Liver (tissue), 8 donors: ENCODE measurements at regions not wholly inside any gene's neighbourhood (a gene's known extent, or its start where the extent isn't known, plus 50 kb on each side); places are given as distances from the start of the nearest gene placed in this dataset.

ENCODE experiments used
- DNase-seq: peaks from one replicate; pipeline ENCODE4 v3.0.0-alpha.2; 2017; ENCODE audit warnings: low spot score
- H3K27ac ChIP-seq, 2 donors: one replicate each; pipeline ENCODE4 v1.7.0; 2013; ENCODE audit warnings: inconsistent platforms in 2 of 2, low read length in 2 of 2, control low read depth in 1 of 2, low read depth in 1 of 2, mild to moderate bottlenecking in 1 of 2
- H3K27me3 ChIP-seq, 4 donors: one replicate each; pipeline versions ENCODE4 v1.6.1 to v1.7.0; 2013; ENCODE audit warnings: low read length in 3 of 4, inconsistent platforms in 1 of 4, mild to moderate bottlenecking in 1 of 4, moderate library complexity in 1 of 4; ENCODE audit not compliant: control insufficient read depth in 4 of 4, insufficient read depth in 4 of 4
- H3K36me3 ChIP-seq, 4 donors: one replicate each; pipeline versions ENCODE4 v1.6.1 to v1.7.0; 2013; ENCODE audit warnings: low read length in 3 of 4, mild to moderate bottlenecking in 3 of 4, low read depth in 1 of 4, moderate library complexity in 1 of 4; ENCODE audit not compliant: control insufficient read depth in 4 of 4, insufficient read depth in 3 of 4
- H3K4me1 ChIP-seq, 4 donors: one replicate each; pipeline versions ENCODE4 v1.6.1 to v1.7.0; 2013; ENCODE audit warnings: low read length in 3 of 4, mild to moderate bottlenecking in 3 of 4, moderate library complexity in 1 of 4; ENCODE audit not compliant: control insufficient read depth in 4 of 4, insufficient read depth in 4 of 4
- H3K4me3 ChIP-seq, 3 donors: one replicate each; pipeline versions ENCODE4 v1.6.1 to v1.7.0; 2013; ENCODE audit warnings: low read length in 3 of 3, control low read depth in 1 of 3, low read depth in 1 of 3, mild to moderate bottlenecking in 1 of 3
- H3K9ac ChIP-seq, 2 donors: one replicate each; pipeline ENCODE4 v1.7.0; 2013; ENCODE audit warnings: low read length in 2 of 2, mild to moderate bottlenecking in 2 of 2, moderate library complexity in 2 of 2, control low read depth in 1 of 2, low read depth in 1 of 2
- H3K9me3 ChIP-seq, 4 donors: one replicate each; pipeline versions ENCODE4 v1.6.1 to v1.7.0; 2013; ENCODE audit warnings: low read length in 3 of 4; ENCODE audit not compliant: control insufficient read depth in 4 of 4
- ATF3 ChIP-seq: IDR thresholded peaks from 2 replicates; pipeline ENCODE4 v1.6.1; 2016; ENCODE audit warnings: antibody characterized with exemption
- CTCF ChIP-seq: fragments of 150-350 bp; IDR thresholded peaks from 2 replicates; pipeline ENCODE4 v1.5.1; 2017; ENCODE audit warnings: improper control_type of control experiment, low read depth, low read length; ENCODE audit not compliant: missing input control
- EGR1 ChIP-seq, 2 donors: IDR thresholded peaks; 2 replicates each; pipeline ENCODE4 v1.6.1; 2016 to 2018; ENCODE audit warnings: antibody characterized with exemption in 2 of 2, low read depth in 2 of 2
- FOXA1 ChIP-seq: IDR thresholded peaks from 2 replicates; pipeline ENCODE4 v1.6.1; 2016; ENCODE audit warnings: antibody characterized with exemption
- FOXA2 ChIP-seq: IDR thresholded peaks from 2 replicates; pipeline ENCODE4 v1.6.1; 2016; ENCODE audit warnings: antibody characterized with exemption
- GABPA ChIP-seq, 2 donors: IDR thresholded peaks in 1 of 2; conservative IDR thresholded peaks in 1 of 2; 2 replicates each; pipeline ENCODE4 v1.6.1; 2016; ENCODE audit warnings: antibody characterized with exemption in 2 of 2, mild to moderate bottlenecking in 1 of 2, moderate library complexity in 1 of 2
- HNF4A ChIP-seq, 2 donors: conservative IDR thresholded peaks; 2 replicates each; pipeline ENCODE4 v1.6.1; 2016; ENCODE audit warnings: antibody characterized with exemption in 2 of 2, mild to moderate bottlenecking in 2 of 2
- HNF4G ChIP-seq: IDR thresholded peaks from 2 replicates; pipeline ENCODE4 v1.6.1; 2016; ENCODE audit warnings: antibody characterized with exemption
- JUND ChIP-seq, 2 donors: IDR thresholded peaks; 2 replicates each; pipeline ENCODE4 v1.6.1; 2016; ENCODE audit warnings: antibody characterized with exemption in 2 of 2
- MAX ChIP-seq: IDR thresholded peaks from 2 replicates; pipeline ENCODE4 v1.6.1; 2016; ENCODE audit warnings: antibody characterized with exemption
- NR2F2 ChIP-seq: IDR thresholded peaks from 2 replicates; pipeline ENCODE4 v1.6.1; 2016; ENCODE audit warnings: antibody characterized with exemption
- RAD21 ChIP-seq, 2 donors: IDR thresholded peaks; 2 replicates each; pipeline ENCODE4 v1.6.1; 2016; ENCODE audit warnings: antibody characterized with exemption in 2 of 2, mild to moderate bottlenecking in 2 of 2
- REST ChIP-seq: IDR thresholded peaks from 2 replicates; pipeline ENCODE4 v1.6.1; 2016; ENCODE audit warnings: antibody characterized with exemption, mild to moderate bottlenecking
- RXRA ChIP-seq, 2 donors: IDR thresholded peaks; 2 replicates each; pipeline ENCODE4 v1.6.1; 2017 to 2018; ENCODE audit warnings: antibody characterized with exemption in 2 of 2, mild to moderate bottlenecking in 1 of 2
- SP1 ChIP-seq: IDR thresholded peaks from 2 replicates; pipeline ENCODE4 v1.6.1; 2018; ENCODE audit warnings: antibody characterized with exemption, mild to moderate bottlenecking
- TAF1 ChIP-seq: conservative IDR thresholded peaks from 2 replicates; pipeline ENCODE4 v1.6.1; 2016; ENCODE audit warnings: antibody characterized with exemption, mild to moderate bottlenecking
- YY1 ChIP-seq: IDR thresholded peaks from 2 replicates; pipeline ENCODE4 v1.6.1; 2016; ENCODE audit warnings: antibody characterized with exemption, mild to moderate bottlenecking
- ZBTB33 ChIP-seq: IDR thresholded peaks from 2 replicates; pipeline ENCODE4 v1.6.1; 2016; ENCODE audit warnings: antibody characterized with exemption
- WGBS: extraction: QIAGEN DNeasy Blood & Tissue Kit; methylation state at CpG from one replicate; pipeline ENCODE4 v1.1.7; 2013; 5-methylcytosine and 5-hydroxymethylcytosine counted together
- donor health status: healthy.
- donor health status: healthy.
- donor health status: healthy.
- donor health status: healthy.
- donor health status: healthy.

- H3K4me1 ChIP-seq: no peaks in the 10 kb centered on the region
- no peak for TF ChIP-seq YY1
- 95% methylated on average over 6 of the region's 6 CpGs for WGBS
- no peak for DNase-seq
- H3K9ac ChIP-seq: no peak overlapping the region
- H3K4me3 ChIP-seq: no peak overlapping the region
- no peaks in the 10 kb centered on the region for H3K36me3 ChIP-seq
- no peaks in the 10 kb centered on the region for H3K27me3 ChIP-seq
- no peaks in the 10 kb centered on the region for H3K9me3 ChIP-seq
- no peak overlapping the region for H3K27ac ChIP-seq
Observed at GRCh38 chr22:48697694-48698276, 1129.9 kb downstream of the BRD1 start.

GRCh38 chr22:48697223-48697622 is 1130.5 kb downstream of the BRD1 start:
- WGBS: 80% methylated on average over 3 of the region's 3 CpGs
- TF ChIP-seq RXRA (IDR thresholded peaks at IDR 0.05) (no peak), ZBTB33 (no peak), CTCF (no peak), JUND (IDR thresholded peaks at IDR 0.05) (no peak), HNF4A (conservative IDR thresholded peaks at IDR 0.05) (no peak), RAD21 (IDR thresholded peaks at IDR 0.05) (no peak), ATF3 (no peak), NR2F2 (no peak), REST (no peak), SP1 (no peak), FOXA1 (no peak), EGR1 (IDR thresholded peaks at IDR 0.05; ENCODE audit: low read depth in 2 of 2) (no peak), GABPA (IDR thresholded peaks at IDR 0.05 in 1 of 2, conservative IDR thresholded peaks at IDR 0.05 in 1 of 2) (no peak), YY1 (no peak), HNF4G (no peak), MAX (no peak), TAF1 (no peak), FOXA2 (no peak)
- H3K27me3 ChIP-seq: no peaks in the 10 kb centered on the region
- H3K27ac ChIP-seq: no peak overlapping the region
- H3K4me1 ChIP-seq: no peaks in the 10 kb centered on the region
- H3K9ac ChIP-seq: no peak overlapping the region
- no peaks in the 10 kb centered on the region for H3K36me3 ChIP-seq
- no peak overlapping the region for H3K4me3 ChIP-seq
- no peaks in the 10 kb centered on the region for H3K9me3 ChIP-seq
- no peak for DNase-seq
